ENCODE measurements at regions not wholly inside any gene's neighbourhood (a gene's known extent, or its start where the extent isn't known, plus 50 kb on each side); places are given as distances from the start of the nearest gene placed in this dataset.

DNA sequence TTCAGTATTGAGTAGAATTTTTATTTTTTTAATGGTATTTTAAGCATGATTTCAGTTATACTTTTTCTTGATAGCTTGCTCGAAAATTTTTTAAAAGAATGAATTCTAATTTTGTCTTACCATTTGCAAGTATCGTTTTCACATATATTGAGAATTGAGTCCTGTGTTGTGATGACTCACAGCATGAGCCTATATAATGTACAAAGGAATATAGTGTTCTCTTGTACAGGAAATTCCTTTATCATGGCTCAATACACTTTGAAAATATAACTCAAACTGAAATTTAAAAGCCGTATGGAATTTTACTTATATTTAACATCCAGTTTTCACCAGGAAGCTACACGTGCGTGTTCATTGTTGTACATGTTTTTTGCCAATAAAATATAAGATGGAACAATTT is 161.1 kb upstream of the TMTC4 start:
- TF ChIP-seq ZNF677 (tag by site-specific recombination; IDR thresholded peaks at IDR 0.05) (no peak), CTCF (tag by site-specific recombination; IDR thresholded peaks at IDR 0.05) (no peak), SALL2 (tag by site-specific recombination; IDR thresholded peaks at IDR 0.05; ENCODE audit: borderline replicate concordance) (no peak), ZNF561 (tag by site-specific recombination; IDR thresholded peaks at IDR 0.05; ENCODE audit: borderline replicate concordance) (no peak), ZEB2 (tag by site-specific recombination; IDR thresholded peaks at IDR 0.05) (no peak), TSHZ1 (tag by site-specific recombination; IDR thresholded peaks at IDR 0.05; ENCODE audit: borderline replicate concordance) (no peak), INSM2 (tag by site-specific recombination; IDR thresholded peaks at IDR 0.05) (no peak)
- TF ChIP-seq, protein P1, sequence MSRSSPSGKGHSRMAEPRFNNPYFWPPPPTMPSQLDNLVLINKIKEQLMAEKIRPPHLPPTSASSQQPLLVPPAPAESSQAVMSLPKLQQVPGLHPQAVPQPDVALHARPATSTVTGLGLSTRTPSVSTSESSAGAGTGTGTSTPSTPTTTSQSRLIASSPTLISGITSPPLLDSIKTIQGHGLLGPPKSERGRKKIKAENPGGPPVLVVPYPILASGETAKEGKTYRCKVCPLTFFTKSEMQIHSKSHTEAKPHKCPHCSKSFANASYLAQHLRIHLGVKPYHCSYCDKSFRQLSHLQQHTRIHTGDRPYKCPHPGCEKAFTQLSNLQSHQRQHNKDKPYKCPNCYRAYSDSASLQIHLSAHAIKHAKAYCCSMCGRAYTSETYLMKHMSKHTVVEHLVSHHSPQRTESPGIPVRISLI (tag by site-specific recombination; IDR thresholded peaks at IDR 0.05) = no peak
